ENCODE measurements at regions not wholly inside any gene's neighbourhood (a gene's known extent, or its start where the extent isn't known, plus 50 kb on each side); places are given as distances from the start of the nearest gene placed in this dataset.

GRCh38 chr13:107842562-107843180 lies 372.7 kb downstream of the LIG4 start:
- no peak for TF ChIP-seq EZH2 (IDR thresholded peaks at IDR 0.05; ENCODE audit: borderline replicate concordance, low read length)
- TF ChIP-seq, protein P1, sequence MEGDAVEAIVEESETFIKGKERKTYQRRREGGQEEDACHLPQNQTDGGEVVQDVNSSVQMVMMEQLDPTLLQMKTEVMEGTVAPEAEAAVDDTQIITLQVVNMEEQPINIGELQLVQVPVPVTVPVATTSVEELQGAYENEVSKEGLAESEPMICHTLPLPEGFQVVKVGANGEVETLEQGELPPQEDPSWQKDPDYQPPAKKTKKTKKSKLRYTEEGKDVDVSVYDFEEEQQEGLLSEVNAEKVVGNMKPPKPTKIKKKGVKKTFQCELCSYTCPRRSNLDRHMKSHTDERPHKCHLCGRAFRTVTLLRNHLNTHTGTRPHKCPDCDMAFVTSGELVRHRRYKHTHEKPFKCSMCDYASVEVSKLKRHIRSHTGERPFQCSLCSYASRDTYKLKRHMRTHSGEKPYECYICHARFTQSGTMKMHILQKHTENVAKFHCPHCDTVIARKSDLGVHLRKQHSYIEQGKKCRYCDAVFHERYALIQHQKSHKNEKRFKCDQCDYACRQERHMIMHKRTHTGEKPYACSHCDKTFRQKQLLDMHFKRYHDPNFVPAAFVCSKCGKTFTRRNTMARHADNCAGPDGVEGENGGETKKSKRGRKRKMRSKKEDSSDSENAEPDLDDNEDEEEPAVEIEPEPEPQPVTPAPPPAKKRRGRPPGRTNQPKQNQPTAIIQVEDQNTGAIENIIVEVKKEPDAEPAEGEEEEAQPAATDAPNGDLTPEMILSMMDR (conservative IDR thresholded peaks at IDR 0.05 in 1 of 2, IDR thresholded peaks at IDR 0.05 in 1 of 2; ENCODE audit: extremely low read depth in 1 of 2, insufficient read depth in 1 of 2, low read depth in 1 of 2, low read length in 2 of 2), result no peak
